Ishikawa (cell line): ENCODE measurements at regions not wholly inside any gene's neighbourhood (a gene's known extent, or its start where the extent isn't known, plus 50 kb on each side); places are given as distances from the start of the nearest gene placed in this dataset.

Experiments
- EGR1 ChIP-seq: IDR thresholded peaks from 2 replicates; pipeline ENCODE4 v1.6.1; 2012
- MAX ChIP-seq: IDR thresholded peaks from 2 replicates; pipeline ENCODE4 v1.6.1; 2012
- RAD21 ChIP-seq: IDR thresholded peaks from 2 replicates; pipeline ENCODE4 v1.6.1; 2012; ENCODE audit warnings: low read depth
- TAF1 ChIP-seq: IDR thresholded peaks from 2 replicates; pipeline ENCODE4 v1.6.1; 2012; ENCODE audit warnings: low read depth, mild to moderate bottlenecking

GRCh38 chrX:40377684-40378083 lies 203.1 kb upstream of the ATP6AP2 start:
- no peak for TF ChIP-seq EGR1
- no peak for TF ChIP-seq RAD21
- TF ChIP-seq TAF1 = no peak
- TF ChIP-seq MAX = no peak
